HCT116 (cell line): ENCODE measurements at regions not wholly inside any gene's neighbourhood (a gene's known extent, or its start where the extent isn't known, plus 50 kb on each side); places are given as distances from the start of the nearest gene placed in this dataset.

Experiments
- ATAC-seq: fragments of 200-7000 bp; cut with Tn5 transposase; 2 replicates; pipeline ENCODE4 v1.9.1; 2020; ENCODE audit warnings: mild to moderate bottlenecking, moderate library complexity
- BruUV-seq: library from RNA; stranded (reverse); fragments of 400-500 nt; replicated peaks from 2 replicates; lab custom pipeline; 2021; lab: Mats Ljungman, UMichigan
- CTCF ChIA-PET: fragments of 300-600 bp; sonication (Branson Sonifier 250); formaldehyde crosslinking; loops from one replicate; lab custom pipeline; 2021; ENCODE audit warnings: antibody characterized with exemption; lab: Charles Lee
- POLR2A ChIA-PET: fragments of 300-600, 350-600 bp; sonication (Branson Sonifier 250); formaldehyde crosslinking; loops from one replicate; lab custom pipeline; 2021; ENCODE audit warnings: antibody characterized with exemption; lab: Charles Lee
- RAD21 ChIA-PET, 2 experiments: fragments of 300-600 bp; sonication (Branson Sonifier 250); formaldehyde crosslinking; loops; one replicate each; lab custom pipeline; 2023; ENCODE audit warnings: low total read pairs in 2 of 2; ENCODE audit not compliant: uncharacterized antibody in 2 of 2, unreplicated experiment in 2 of 2, low non-redundant PET in 1 of 2; lab: Charles Lee
- DNase-seq: peaks from one replicate; pipeline ENCODE4 v3.0.0-alpha.2; 2010; ENCODE audit warnings: low read depth, low spot score
- H2AFZ ChIP-seq: fragments of 200-600 bp; shearing (Covaris generic), sonication (generic); 2 replicates; pipeline ENCODE4 v1.6.1; 2017; ENCODE audit warnings: low read depth, mixed run types, mixed read lengths, antibody characterized with exemption, low read length; ENCODE audit not compliant: poor library complexity, severe bottlenecking
- H3K27ac ChIP-seq: 2 replicates; pipeline ENCODE4 v1.5.1; 2012; ENCODE audit warnings: low read depth, low read length
- H3K27me3 ChIP-seq: fragments of 200-600 bp; sonication (generic); 2 replicates; pipeline ENCODE4 v1.6.1; 2016; ENCODE audit warnings: mixed run types, low read length, mixed read lengths; ENCODE audit not compliant: insufficient read depth
- H3K36me3 ChIP-seq, 2 experiments: fragments of 200-500 bp in 1 of 2; fragments of 200-600 bp in 1 of 2; sonication (Bioruptor generic) in 1 of 2; sonication (generic) in 1 of 2; 2 replicates each; pipeline versions ENCODE4 v1.5.1 to v1.6.1; 2014 to 2016; ENCODE audit warnings: low read length in 2 of 2, inconsistent platforms in 1 of 2, mixed read lengths in 1 of 2, mixed run types in 1 of 2; ENCODE audit not compliant: insufficient read depth in 2 of 2, control insufficient read depth in 1 of 2
- H3K4me1 ChIP-seq, 2 experiments: fragments of 200-600 bp in 1 of 2; sonication (generic) in 1 of 2; 2 replicates each; pipeline versions ENCODE4 v1.5.1 to v1.6.1; 2012 to 2017; ENCODE audit warnings: low read length in 2 of 2, inconsistent platforms in 1 of 2, mild to moderate bottlenecking in 1 of 2, mixed read lengths in 1 of 2, mixed run types in 1 of 2, moderate library complexity in 1 of 2; ENCODE audit not compliant: insufficient read depth in 2 of 2, control insufficient read depth in 1 of 2
- H3K4me2 ChIP-seq: fragments of 200-600 bp; sonication (generic); 2 replicates; pipeline ENCODE4 v1.6.1; 2017; ENCODE audit warnings: mixed run types, low read length, mixed read lengths
- H3K4me3 ChIP-seq, 2 experiments: fragments of 200-600 bp in 1 of 2; sonication (generic) in 1 of 2; replicated peaks in 1 of 2; 2 replicates each; pipeline ENCODE4 v1.5.1; 2011 to 2016; ENCODE audit warnings: low read length in 2 of 2, control low read depth in 1 of 2, low read depth in 1 of 2, mild to moderate bottlenecking in 1 of 2, mixed read lengths in 1 of 2, mixed run types in 1 of 2
- H3K79me2 ChIP-seq: fragments of 200-600 bp; sonication (generic); 2 replicates; pipeline ENCODE4 v1.6.1; 2017; ENCODE audit warnings: mild to moderate bottlenecking, mixed run types, low read length, moderate library complexity, mixed read lengths; ENCODE audit not compliant: insufficient read depth
- H3K9ac ChIP-seq: fragments of 200-600 bp; sonication (generic); 2 replicates; pipeline ENCODE4 v1.6.1; 2016; ENCODE audit warnings: low read length, mixed read lengths
- H3K9me2 ChIP-seq: fragments of 200-600 bp; sonication (generic), shearing (Covaris generic); 2 replicates; pipeline ENCODE4 v1.6.1; 2017; ENCODE audit warnings: mixed run types, mild to moderate bottlenecking, moderate library complexity; ENCODE audit not compliant: insufficient read depth
- H3K9me3 ChIP-seq, 2 experiments: fragments of 200-500 bp in 1 of 2; fragments of 200-600 bp in 1 of 2; sonication (Bioruptor generic) in 1 of 2; sonication (generic) in 1 of 2; 2 replicates each; pipeline ENCODE4 v1.6.1; 2014 to 2017; ENCODE audit warnings: low read length in 2 of 2, mixed read lengths in 2 of 2, inconsistent platforms in 1 of 2, low read depth in 1 of 2, mild to moderate bottlenecking in 1 of 2, mixed run types in 1 of 2, moderate library complexity in 1 of 2; ENCODE audit not compliant: control insufficient read depth in 1 of 2, insufficient read depth in 1 of 2
- H4K20me1 ChIP-seq: fragments of 200-600 bp; sonication (generic), shearing (Covaris generic); 2 replicates; pipeline ENCODE4 v1.6.1; 2017; ENCODE audit warnings: mixed run types, mild to moderate bottlenecking, moderate library complexity; ENCODE audit not compliant: insufficient read depth
- CBX3 ChIP-seq: IDR thresholded peaks from 2 replicates; pipeline ENCODE4 v1.6.1; 2012; ENCODE audit warnings: low read depth
- CEBPB ChIP-seq: IDR thresholded peaks from 2 replicates; pipeline ENCODE4 v1.6.1; 2012; ENCODE audit warnings: low read depth
- EGR1 ChIP-seq: IDR thresholded peaks from 2 replicates; pipeline ENCODE4 v1.6.1; 2012; ENCODE audit warnings: low read depth
- ELF1 ChIP-seq: IDR thresholded peaks from 2 replicates; pipeline ENCODE4 v1.6.1; 2012; ENCODE audit warnings: low read depth, borderline replicate concordance
- EZH2 ChIP-seq: fragments of 200-600 bp; sonication (generic); IDR thresholded peaks from 2 replicates; pipeline ENCODE4 v1.6.1; 2017; ENCODE audit warnings: antibody characterized with exemption, mixed run types
- JUND ChIP-seq: IDR thresholded peaks from 2 replicates; pipeline ENCODE4 v1.6.1; 2012
- REST ChIP-seq: IDR thresholded peaks from 2 replicates; pipeline ENCODE4 v1.6.1; 2012; ENCODE audit warnings: low read depth
- SIN3A ChIP-seq: IDR thresholded peaks from 2 replicates; pipeline ENCODE4 v1.6.1; 2012; ENCODE audit warnings: low read depth
- ZFX ChIP-seq: fragments of 450-650 bp; IDR thresholded peaks from 2 replicates; pipeline ENCODE4 v1.6.1; 2017
- intact Hi-C: fragments of 100-400 bp; cut with micrococcal nuclease; formaldehyde crosslinking; loops from 2 replicates; pipeline ENCODE4 v1.10.0; 2022
- TF ChIP-seq, protein P1 (sequence below): IDR thresholded peaks from 2 replicates; pipeline ENCODE4 v1.6.1; 2012
- TF ChIP-seq, protein P2 (sequence below), 3 experiments: fragments of 200-600 bp in 1 of 3; sonication (generic) in 1 of 3; IDR thresholded peaks in 2 of 3; conservative IDR thresholded peaks in 1 of 3; 2 replicates each; pipeline ENCODE4 v1.5.1; 2012 to 2017; ENCODE audit warnings: low read depth in 2 of 3, low read length in 2 of 3, antibody characterized with exemption in 1 of 3, borderline replicate concordance in 1 of 3, control low read depth in 1 of 3, mild to moderate bottlenecking in 1 of 3, mixed read lengths in 1 of 3, mixed run types in 1 of 3, moderate library complexity in 1 of 3; ENCODE audit not compliant: insufficient read depth in 1 of 3

- POLR2A ChIA-PET, result no interaction called here
- intact Hi-C loops, result no loop called here
- H3K9me2 ChIP-seq, result no peaks in the 10 kb centered on the region
- RAD21 ChIA-PET, result no interaction called here
- H3K36me3 ChIP-seq, result no peaks in the 10 kb centered on the region
- no peak overlapping the region for H3K4me3 ChIP-seq
- H3K27ac ChIP-seq, result no peak overlapping the region
- no TSS peak for BruUV-seq
- H3K9me3 ChIP-seq, result no peaks in the 10 kb centered on the region
- H3K9ac ChIP-seq, result no peak overlapping the region
- no peaks in the 10 kb centered on the region for H3K27me3 ChIP-seq
- DNase-seq, result no peak
- no peak overlapping the region for H3K4me2 ChIP-seq
- no peak for ATAC-seq
- peaks cover 0 to 4% of the 10 kb centered on the region in 2 experiments; a peak in 1 of 4 replicates for H3K4me1 ChIP-seq
- no peaks in the 10 kb centered on the region; the same call in 1 of the 2 replicates for H4K20me1 ChIP-seq
- H2AFZ ChIP-seq, result no peak overlapping the region
- CTCF ChIA-PET, result no interaction called here
- TF ChIP-seq SIN3A (no peak), REST (no peak), CBX3 (no peak), JUND (no peak), CEBPB (no peak), ELF1 (no peak), EZH2 (no peak), EGR1 (no peak), ZFX (no peak)
- TF ChIP-seq, protein P1, sequence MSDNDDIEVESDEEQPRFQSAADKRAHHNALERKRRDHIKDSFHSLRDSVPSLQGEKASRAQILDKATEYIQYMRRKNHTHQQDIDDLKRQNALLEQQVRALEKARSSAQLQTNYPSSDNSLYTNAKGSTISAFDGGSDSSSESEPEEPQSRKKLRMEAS, result no peak
- TF ChIP-seq, protein P2, sequence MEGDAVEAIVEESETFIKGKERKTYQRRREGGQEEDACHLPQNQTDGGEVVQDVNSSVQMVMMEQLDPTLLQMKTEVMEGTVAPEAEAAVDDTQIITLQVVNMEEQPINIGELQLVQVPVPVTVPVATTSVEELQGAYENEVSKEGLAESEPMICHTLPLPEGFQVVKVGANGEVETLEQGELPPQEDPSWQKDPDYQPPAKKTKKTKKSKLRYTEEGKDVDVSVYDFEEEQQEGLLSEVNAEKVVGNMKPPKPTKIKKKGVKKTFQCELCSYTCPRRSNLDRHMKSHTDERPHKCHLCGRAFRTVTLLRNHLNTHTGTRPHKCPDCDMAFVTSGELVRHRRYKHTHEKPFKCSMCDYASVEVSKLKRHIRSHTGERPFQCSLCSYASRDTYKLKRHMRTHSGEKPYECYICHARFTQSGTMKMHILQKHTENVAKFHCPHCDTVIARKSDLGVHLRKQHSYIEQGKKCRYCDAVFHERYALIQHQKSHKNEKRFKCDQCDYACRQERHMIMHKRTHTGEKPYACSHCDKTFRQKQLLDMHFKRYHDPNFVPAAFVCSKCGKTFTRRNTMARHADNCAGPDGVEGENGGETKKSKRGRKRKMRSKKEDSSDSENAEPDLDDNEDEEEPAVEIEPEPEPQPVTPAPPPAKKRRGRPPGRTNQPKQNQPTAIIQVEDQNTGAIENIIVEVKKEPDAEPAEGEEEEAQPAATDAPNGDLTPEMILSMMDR (IDR thresholded peaks at IDR 0.05 in 2 of 3, conservative IDR thresholded peaks at IDR 0.05 in 1 of 3; ENCODE audit: borderline replicate concordance in 1 of 3, insufficient read depth in 1 of 3, low read depth in 2 of 3, low read length in 2 of 3), result no peak
- H3K79me2 ChIP-seq, result no peaks in the 10 kb centered on the region
Observed at GRCh38 chr5:93179466-93179865, 401.6 kb downstream of the NR2F1-AS1 start.
